ENCODE measurements at regions not wholly inside any gene's neighbourhood (a gene's known extent, or its start where the extent isn't known, plus 50 kb on each side); places are given as distances from the start of the nearest gene placed in this dataset.

DNA sequence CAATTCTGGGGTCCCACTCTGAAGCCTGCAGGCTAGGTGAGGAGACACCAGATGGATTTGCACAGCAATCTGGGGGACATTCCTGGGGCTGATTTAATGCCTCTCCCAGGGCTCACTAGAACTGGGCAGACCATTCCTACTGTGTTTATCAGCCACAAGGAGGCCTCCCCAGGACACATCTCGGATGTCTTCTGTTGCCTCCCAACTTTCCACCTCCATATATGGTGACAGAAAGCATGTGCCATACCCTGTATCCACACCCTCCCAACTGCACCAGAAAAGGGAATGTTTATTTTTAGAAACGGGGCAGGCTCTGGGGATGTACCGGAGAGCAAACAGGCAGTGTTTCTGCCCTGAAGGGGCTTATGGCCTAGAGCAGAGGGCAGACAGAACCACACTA lies 181.8 kb downstream of the CSNK2A3 start:
- intact Hi-C loops (cut with micrococcal nuclease), result no loop called here
- POLR2A ChIA-PET, result no interaction called here
- Histone ChIP-seq H2AFZ (ENCODE audit: low read depth, low read length, poor library complexity, severe bottlenecking) (no peak overlapping the region), H3K9me3 (ENCODE audit: control insufficient read depth in 1 of 2, insufficient read depth in 1 of 2, low read depth in 1 of 2, low read length in 2 of 2) (no peaks in the 10 kb centered on the region), H3K4me2 (ENCODE audit: low read length) (no peak overlapping the region), H4K20me1 (ENCODE audit: insufficient read depth) (no peaks in the 10 kb centered on the region), H3K4me3 (replicated peaks in 1 of 2; ENCODE audit: low read depth in 1 of 2, low read length in 2 of 2) (no peak overlapping the region), H3K9ac (ENCODE audit: low read length) (no peak overlapping the region), H3K27ac (ENCODE audit: low read depth, low read length) (no peak overlapping the region), H3K9me2 (ENCODE audit: insufficient read depth) (no peaks in the 10 kb centered on the region), H3K4me1 (ENCODE audit: control insufficient read depth in 1 of 2, insufficient read depth in 2 of 2, low read length in 2 of 2) (peaks cover 0 to 6% of the 10 kb centered on the region in 2 experiments; a peak in 1 of 4 replicates), H3K27me3 (ENCODE audit: insufficient read depth, low read length) (no peaks in the 10 kb centered on the region), H3K36me3 (ENCODE audit: control insufficient read depth in 1 of 2, insufficient read depth in 2 of 2, low read length in 2 of 2) (no peaks in the 10 kb centered on the region), H3K79me2 (ENCODE audit: insufficient read depth, low read length) (no peaks in the 10 kb centered on the region)
- CTCF ChIA-PET, result no interaction called here
- DNase-seq (ENCODE audit: low read depth, low spot score) (no peak), ATAC-seq (no peak)
- TF ChIP-seq JUND (IDR thresholded peaks at IDR 0.05) (no peak), ZNF274 (IDR thresholded peaks at IDR 0.05; ENCODE audit: low read depth, low read length) (no peak), ZFX (IDR thresholded peaks at IDR 0.05) (no peak), EZH2 (IDR thresholded peaks at IDR 0.05) (no peak), YY1 (IDR thresholded peaks at IDR 0.05; ENCODE audit: extremely low read depth, insufficient replicate concordance, low read depth, low read length) (no peak), CBX3 (IDR thresholded peaks at IDR 0.05; ENCODE audit: low read depth) (no peak), POLR2AphosphoS5 (IDR thresholded peaks at IDR 0.05; ENCODE audit: low read depth, low read length) (no peak), ATF3 (IDR thresholded peaks at IDR 0.05) (no peak), POLR2A (IDR thresholded peaks at IDR 0.05; ENCODE audit: borderline replicate concordance, extremely low read depth, insufficient read depth, insufficient read length) (no peak), RAD21 (IDR thresholded peaks at IDR 0.05; ENCODE audit: low read depth) (no peak), TCF7L2 (IDR thresholded peaks at IDR 0.05; ENCODE audit: borderline replicate concordance, extremely low read depth, insufficient read depth, insufficient read length) (no peak), EGR1 (IDR thresholded peaks at IDR 0.05; ENCODE audit: low read depth) (no peak), SIN3A (IDR thresholded peaks at IDR 0.05; ENCODE audit: low read depth) (no peak), EZH2phosphoT487 (IDR thresholded peaks at IDR 0.05; ENCODE audit: borderline replicate concordance) (no peak), FOSL1 (IDR thresholded peaks at IDR 0.05; ENCODE audit: low read depth) (no peak), CEBPB (IDR thresholded peaks at IDR 0.05; ENCODE audit: low read depth) (no peak), ELF1 (IDR thresholded peaks at IDR 0.05; ENCODE audit: borderline replicate concordance, low read depth) (no peak), ZBTB33 (IDR thresholded peaks at IDR 0.05; ENCODE audit: extremely low read depth, insufficient replicate concordance, low read length) (no peak)
- TF ChIP-seq, protein P1, sequence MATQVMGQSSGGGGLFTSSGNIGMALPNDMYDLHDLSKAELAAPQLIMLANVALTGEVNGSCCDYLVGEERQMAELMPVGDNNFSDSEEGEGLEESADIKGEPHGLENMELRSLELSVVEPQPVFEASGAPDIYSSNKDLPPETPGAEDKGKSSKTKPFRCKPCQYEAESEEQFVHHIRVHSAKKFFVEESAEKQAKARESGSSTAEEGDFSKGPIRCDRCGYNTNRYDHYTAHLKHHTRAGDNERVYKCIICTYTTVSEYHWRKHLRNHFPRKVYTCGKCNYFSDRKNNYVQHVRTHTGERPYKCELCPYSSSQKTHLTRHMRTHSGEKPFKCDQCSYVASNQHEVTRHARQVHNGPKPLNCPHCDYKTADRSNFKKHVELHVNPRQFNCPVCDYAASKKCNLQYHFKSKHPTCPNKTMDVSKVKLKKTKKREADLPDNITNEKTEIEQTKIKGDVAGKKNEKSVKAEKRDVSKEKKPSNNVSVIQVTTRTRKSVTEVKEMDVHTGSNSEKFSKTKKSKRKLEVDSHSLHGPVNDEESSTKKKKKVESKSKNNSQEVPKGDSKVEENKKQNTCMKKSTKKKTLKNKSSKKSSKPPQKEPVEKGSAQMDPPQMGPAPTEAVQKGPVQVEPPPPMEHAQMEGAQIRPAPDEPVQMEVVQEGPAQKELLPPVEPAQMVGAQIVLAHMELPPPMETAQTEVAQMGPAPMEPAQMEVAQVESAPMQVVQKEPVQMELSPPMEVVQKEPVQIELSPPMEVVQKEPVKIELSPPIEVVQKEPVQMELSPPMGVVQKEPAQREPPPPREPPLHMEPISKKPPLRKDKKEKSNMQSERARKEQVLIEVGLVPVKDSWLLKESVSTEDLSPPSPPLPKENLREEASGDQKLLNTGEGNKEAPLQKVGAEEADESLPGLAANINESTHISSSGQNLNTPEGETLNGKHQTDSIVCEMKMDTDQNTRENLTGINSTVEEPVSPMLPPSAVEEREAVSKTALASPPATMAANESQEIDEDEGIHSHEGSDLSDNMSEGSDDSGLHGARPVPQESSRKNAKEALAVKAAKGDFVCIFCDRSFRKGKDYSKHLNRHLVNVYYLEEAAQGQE (IDR thresholded peaks at IDR 0.05; ENCODE audit: low read depth), result no peak
- BruUV-seq (replicated peaks), result no TSS peak
- RAD21 ChIA-PET (ENCODE audit: low non-redundant PET in 1 of 2, low total read pairs in 2 of 2, uncharacterized antibody in 2 of 2, unreplicated experiment in 2 of 2), result no interaction called here

Measured in HCT116 (cell line).